CD4-positive, alpha-beta T cell treated with Interleukin-17A for 4 hours (primary cell): ENCODE measurements at regions not wholly inside any gene's neighbourhood (a gene's known extent, or its start where the extent isn't known, plus 50 kb on each side); places are given as distances from the start of the nearest gene placed in this dataset.

Source experiments
- DNase-seq: peaks from one replicate; pipeline ENCODE4 v3.0.0-alpha.2; 2020; ENCODE audit warnings: mixed read lengths

DNA sequence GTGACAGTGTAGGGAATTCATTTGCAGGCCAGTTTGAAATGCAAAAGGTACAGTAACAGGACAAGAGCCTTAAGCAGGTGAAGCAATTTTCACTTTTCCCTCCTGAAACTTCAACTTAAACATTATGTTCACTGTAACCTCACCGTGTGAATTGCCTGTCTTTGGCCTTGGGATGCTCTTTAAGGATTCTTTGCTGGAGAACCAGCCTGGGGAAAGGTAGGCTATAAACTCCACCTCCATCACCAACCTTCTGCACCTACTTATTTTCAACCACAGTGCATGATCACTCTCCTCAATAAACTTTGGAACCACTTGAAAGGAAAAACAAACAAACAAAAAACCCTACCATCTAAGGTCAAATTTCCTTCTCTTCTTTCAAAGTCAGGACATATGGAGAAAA is 300.5 kb downstream of the TLE1 start:
- DNase-seq, result no peak

DNA sequence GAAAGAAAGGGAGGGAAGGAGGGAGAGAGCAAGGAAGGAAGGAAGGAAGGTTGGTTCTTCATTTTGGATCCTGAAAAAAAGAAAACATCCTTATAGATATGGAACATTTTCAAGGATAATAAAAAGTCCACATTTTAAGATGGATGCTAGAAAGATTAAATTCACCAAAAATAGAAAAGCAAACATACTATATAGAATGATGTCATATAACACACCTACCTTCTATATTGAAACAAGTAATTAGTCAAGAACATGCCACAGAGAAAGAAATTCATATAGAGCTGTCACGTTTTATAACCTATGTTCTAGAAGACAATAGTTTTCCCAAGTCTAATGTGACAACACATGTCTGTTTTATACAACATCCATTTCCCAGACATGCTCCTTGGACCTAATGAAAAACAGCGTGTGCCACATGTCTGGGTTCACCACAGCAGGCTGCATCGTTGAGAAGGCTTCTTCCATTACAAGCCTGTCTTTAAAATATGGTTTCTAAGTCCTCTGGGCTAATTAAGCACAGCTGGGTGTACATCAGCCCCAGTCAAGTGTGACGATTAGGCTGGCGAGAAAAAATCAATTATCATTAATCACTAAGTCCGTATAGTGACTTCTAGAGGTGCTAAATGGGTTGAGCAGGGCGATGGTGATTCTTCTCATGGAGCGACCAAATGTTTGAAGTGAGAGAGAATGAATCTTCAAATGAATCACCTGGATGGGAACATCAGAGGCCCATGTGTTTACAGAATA is 301.8 kb downstream of the TLE1 start:
- DNase-seq, result no peak

DNA sequence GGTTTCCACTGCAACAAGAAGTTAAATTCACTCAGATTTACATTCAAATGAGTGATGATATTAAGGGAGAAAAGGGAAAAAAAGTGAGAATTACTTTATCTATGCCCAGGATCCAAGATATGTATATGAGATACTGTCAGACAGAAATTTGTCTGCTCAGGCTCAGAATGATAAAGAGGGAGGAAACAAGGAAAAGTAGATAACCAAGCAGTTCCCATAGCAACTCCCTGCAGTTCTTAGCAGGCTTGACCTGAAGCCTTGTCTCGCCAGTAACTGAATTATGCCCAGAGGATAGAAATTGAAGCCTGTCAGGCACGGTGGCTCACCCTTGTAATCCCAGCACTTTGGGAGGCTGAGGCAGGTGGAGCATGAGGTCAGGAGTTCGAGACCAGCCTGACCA is 304.4 kb downstream of the TLE1 start:
- DNase-seq, result no peak

DNA sequence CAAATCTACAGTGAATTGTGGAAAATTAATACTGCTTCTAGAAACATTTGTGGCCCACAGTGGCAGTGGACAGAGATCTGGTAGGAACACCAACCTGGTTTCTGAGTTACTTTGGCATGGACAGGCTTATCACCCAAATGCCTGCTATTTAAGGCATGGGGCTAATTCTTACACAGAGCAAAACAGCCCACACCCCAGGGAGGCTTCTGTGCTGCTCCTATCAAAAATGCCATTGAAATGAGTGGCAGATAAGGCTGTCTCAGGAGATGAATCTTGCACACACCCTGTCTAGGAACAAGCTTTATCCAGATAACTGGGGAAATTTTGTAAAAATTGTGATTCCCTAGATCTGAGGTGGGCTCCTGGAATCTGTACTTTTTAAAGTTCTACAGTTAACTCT is 307.1 kb downstream of the TLE1 start:
- no peak for DNase-seq

DNA sequence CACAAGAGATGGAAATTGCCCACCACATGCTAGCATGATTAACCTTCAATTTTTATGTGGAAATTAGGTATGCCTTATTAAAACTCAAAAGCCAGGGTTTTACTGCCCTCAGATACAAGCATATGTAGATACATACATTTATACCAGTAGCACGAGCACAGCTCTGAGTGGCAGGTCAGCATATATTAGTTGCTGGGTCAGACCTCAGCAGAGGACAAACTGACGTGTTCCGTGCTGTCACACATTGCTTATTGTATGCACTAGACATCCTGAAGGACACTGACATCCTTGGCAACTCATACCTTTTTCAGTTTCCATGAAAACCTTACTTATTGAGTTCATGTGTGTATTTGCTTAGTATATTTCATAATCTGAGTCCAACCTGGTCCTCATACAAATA is 307.7 kb downstream of the TLE1 start:
- no peak for DNase-seq

DNA sequence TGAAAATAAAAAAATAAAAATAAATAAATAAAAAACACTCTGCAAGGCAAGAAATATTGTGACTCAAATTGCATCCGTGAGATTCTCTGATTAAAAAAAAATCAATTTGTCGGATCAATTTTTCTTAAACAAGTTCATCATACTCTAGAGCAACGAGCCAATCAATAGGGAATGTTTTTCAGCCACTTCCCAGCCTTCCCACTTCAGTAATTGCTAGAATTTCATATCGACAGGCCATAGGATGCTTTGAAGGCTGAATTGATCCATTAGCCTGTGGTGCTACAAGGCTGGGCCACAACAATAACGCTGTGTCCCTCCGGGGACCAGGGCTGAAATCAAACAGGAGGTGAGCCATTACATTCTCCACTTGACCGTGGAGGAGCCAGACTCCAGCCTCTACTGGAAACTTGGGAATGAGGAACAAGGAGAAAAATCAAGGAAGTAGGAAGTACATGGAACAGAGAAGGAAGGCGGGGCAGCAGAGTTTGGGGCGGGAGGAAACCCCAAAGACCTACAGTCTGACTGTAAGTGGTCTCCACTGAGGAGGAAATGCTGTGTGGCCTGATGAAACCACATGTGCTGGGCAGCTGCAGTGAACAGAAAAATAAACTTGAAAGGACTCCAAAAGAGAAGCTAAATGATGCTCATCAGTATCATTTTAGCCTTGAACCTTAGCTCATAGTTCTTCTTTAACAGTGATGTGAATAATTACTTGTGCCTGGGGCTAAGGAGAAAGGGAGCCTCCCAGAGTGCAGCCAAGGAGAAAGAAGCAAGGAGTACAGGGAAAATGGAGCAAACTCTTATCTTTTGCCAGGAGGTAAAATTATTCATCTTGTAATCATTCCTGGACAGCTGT is 308.6 kb downstream of the TLE1 start:
- no peak for DNase-seq

DNA sequence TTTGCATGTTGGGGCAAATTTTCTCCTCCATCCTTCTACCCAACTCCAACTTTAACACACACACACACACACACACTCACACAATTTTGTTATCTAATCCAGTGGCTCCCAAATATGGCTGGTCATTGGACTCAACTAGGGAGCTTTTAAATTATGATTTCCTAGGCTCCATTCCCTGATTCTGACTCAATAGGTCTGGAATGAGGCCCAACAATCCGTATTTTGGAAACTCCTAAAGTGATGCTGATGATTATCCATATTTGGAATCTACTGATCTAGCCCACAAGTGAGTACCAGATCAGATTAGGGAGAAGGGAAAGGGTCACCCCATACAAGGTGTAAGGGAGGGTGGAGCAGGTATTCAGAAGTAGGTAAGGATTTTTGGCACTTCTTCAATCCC is 309.7 kb downstream of the TLE1 start:
- no peak for DNase-seq

DNA sequence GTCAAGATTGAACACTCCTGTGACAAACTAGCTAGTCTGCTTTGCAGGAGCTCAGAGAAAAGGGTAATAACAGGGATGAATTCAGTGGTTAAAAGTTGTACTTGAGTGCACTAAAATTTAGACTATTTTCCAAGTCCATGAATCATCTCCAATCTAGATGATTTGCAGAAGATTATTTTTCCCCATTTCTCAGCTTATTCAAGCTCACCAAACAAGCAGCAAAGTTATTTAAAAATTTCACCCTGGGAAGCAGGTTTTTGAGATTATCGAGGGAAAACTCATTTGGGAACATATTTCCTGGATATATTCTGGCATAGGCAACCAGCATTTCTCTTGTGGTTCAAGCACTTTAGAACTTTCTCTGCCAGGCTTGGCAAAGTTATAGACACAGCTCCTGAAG is 311.4 kb downstream of the TLE1 start:
- DNase-seq, result no peak

DNA sequence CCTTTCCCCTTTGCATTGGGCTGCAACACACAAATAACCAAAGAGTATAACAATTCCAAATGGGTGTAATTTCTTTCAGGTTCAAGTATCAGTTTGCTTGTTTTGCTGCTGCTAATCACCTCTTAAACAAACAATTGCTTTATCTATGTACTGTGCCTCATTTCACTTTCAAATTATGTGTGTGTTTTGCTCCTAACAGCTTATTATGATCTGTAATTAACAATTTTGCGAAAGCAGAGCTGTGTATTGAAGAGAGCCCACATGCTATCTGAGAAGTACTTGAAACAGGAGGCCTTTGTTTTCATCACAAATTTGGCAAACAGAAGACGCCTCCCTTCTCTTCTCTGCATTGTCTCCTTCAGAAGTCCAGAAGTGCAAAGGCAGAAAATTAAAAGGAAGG is 312.0 kb downstream of the TLE1 start:
- no peak for DNase-seq

DNA sequence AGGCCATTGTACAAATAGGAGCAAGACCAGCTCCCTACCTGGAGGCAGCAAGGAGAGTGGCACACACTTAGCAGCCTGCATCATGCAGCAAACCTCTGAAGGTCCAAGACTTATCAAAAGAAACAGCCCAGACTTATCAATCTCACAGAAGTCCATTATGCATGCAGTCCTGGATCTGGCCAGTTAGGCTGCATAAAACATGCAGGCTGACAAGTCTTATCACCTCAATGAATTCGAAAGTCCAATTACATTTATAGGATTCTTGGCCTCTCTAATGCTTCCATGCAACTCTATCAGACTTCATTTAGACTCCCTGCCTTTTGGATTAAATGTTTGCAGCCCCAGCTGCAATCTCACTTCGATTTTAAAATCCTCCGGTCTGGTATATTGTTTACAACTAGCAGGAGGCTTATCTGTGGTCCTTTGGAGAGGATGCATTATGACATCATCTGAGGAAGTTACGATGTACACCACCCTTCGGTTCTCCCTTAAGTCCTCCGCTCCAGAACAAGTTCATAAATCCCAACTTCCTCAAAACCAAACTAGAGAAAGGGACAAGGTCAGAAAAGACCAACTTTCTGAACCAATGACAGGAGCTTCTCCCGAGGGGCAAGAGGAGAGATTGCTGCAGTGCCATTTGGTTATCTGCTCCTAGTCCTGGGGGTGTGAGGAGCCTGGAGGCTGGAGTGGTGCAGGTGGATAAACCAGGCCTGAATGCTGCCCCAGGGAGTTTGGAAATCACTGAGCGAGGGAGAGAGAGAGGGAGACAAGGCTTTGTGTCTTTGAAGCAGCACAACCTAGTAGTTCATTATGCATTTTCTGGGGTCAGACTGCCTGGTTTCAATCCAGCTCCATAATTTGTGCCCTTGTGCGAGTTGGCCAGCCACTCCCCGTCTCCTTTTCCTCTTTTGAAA is 313.9 kb downstream of the TLE1 start:
- DNase-seq, result no peak

DNA sequence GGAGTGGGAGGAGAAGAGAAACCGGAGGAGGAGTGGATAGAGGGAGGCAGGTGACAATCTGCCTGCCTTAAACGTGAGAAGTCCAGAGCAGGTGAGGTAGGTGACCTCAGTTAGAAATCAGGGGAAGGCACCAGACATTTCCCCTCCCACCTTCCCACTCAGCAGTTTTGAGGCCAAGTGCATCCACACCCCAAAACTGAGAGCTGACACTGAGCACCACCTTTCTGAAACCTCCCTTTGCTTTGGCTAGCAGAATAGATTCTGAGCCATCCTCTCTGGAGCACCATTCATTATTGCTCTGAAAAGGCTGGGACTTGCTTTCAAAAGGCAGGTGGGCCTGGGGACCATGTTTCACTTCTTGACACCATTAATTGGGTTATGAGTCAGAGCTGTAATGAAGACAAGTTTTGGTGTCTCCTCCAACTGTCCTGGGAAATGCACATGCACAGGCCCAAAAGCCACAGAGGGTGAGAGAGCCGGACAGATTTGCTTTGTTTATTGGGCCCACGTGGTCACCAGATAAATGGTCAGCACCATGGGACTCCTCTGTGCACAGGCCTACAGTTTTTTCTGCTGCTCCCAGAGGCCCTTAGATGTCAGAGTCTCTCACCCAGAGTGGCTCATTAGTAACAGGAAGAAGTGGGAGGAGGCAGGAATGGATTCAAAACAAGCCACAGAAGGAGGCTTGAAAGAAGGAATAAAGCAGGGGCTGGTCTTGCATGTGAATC is 314.7 kb downstream of the TLE1 start:
- no peak for DNase-seq

DNA sequence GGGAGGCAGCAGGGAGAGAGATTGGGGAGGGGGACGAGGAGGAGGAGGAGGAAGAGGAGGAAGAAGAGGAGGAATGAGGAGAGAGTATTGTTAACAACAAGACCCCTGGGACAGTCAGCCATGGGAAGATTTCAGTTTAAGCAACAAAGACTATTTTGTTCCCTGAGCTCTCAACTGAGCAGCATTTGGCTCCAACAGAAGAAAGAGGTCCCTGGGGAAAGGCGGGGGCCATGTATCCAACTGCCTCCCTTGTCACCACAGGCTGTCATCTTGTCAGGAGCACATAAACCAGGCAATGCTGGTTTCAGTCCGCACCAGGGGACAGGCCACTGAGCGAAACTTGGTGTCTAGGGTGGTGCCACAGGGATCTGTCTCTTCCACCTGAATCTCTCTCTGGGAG is 316.1 kb downstream of the TLE1 start:
- no peak for DNase-seq

DNA sequence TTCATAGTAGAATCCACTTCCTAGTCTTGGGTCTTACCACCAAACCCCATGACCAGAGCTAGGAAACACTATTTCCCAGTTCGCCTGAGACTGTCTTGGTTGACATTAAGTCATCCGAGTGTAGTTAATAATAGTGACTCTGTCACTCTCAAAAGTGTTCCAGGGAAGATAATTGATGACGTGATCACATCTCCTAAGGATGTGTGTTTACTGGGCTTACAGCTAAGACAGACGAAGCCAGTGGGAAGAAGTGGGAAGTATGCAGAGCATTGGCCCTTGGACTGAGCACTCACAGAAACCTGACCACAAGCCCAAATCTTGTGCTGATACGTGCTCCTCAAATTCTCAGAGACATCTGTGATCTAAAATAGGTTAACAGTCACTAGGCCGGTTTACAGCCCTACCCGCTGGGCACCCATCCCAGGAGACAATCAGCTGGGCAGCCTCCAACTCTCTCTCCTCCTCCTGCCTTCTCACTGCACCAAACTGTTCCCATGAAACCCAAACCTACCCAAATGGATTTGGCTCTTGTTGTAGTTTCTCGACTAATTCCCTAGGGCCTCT is 316.6 kb downstream of the TLE1 start:
- DNase-seq, result no peak

DNA sequence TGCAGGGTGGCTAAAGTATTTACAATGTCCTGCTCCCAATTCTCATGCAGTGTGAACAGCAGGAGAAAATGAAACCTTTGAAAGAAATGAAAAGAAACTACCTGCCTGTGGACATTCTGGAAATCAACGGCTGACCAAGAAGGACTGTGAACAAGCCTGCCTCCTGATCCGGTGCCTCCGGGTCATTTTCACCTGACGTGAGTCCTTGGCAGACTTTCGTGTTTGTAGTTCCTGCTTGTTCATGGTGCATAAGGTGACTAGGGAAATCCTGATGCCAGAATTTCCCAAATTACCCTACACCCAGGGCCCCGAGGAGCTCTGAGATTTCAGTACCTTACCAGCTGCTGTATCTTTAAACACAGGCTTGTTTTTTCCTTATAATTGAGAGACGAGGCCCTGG is 317.5 kb downstream of the TLE1 start:
- no peak for DNase-seq

DNA sequence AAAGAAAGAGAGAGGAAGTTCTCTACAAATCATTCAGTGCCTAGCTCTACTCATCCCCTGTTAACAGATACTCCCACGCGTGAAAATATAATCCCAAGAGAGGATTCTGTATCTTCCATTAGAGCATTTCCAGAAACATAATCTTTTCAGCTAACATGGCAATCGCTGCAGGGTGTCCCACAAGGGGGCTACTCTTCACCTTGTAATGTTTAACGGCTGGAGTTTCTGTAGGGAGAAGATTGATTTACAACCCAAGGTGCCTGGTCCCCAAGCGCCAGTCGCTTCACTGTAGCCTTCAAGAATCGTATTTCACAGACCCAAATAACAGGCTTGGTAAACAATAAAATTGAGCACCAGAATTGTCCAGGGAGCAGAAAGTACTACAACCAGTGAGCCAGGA is 318.7 kb downstream of the TLE1 start:
- DNase-seq, result no peak

DNA sequence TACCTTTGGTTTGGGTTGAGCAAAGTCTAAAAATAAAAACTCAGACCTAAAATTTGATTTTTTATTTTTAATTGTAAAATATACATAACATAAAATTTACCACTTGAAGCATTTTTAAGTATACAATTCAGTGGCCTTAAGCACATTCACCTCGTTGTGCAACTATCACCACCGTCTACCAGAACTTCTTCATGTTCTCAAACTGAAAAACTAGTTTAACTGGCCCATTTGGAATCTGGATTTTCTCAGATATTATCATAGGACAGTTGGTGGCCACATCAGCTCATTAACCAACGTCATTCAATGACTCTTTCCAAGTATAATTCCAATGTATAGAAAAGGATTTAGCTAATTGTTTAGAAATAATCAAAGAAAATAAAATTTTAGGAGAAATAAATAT is 319.3 kb downstream of the TLE1 start:
- no peak for DNase-seq

DNA sequence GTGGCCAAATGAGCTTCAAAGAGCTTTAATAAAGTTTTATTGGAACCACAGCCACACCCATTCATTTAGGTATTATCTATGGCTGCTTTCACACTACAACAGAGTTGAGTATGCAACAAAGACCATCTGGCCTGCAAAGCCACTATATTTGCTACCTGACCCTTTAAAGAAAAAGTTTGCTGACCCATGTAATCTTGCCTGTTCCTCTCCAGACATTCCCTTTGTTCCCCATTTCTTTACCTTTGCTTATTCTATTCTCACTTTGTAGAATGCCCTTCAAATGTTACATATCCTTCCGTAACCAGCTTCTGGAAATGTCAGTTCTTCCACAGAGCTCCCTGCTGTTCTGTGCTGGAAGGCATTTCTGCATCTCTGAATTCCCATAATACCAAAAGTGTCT is 320.2 kb downstream of the TLE1 start:
- DNase-seq, result no peak

DNA sequence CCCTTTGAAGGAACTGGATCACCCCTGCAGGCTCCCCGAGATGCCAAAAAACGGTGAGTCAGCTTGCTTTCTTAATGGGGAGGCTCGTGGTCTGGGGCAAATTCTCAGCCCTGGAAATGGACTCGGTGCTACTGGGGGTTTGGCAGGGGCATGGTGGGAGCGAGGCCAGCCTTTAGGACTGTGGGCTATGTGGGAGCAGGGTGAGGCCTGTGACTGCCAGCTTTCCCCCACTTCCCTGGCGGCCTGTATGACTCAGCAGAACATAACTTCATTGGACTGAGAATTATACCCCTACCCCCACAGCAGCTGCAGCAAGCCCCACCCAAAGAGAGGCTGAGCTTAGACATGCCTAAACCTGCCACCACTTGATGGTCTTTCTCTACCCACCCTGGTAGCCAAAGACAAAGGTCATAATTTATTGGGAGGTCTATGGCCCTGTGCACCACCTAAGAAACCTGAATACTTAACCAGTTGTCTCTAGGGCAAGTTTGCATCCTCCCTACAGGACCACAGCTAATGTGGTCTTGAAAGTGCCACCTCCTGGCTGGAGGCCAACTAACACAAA is 325.3 kb downstream of the TLE1 start:
- DNase-seq, result no peak

DNA sequence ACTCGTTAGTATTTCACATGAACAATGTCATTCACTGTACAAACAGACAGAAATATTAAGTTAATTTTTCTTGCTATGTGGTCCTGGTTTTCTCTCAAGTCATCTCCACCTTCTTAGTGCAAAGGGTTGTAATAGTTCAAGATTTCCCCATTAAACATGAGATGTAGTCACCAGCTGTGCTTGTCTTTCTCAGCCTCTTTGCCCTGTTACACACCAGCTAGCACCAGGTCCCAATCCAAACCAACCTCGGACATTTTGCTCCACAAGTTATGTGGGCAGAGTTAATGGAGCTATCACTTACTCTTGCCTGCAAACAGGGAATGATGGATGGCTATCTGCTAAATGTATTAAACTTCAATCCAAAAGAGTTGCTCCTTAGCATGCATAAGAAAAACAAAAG is 328.1 kb downstream of the TLE1 start:
- no peak for DNase-seq

DNA sequence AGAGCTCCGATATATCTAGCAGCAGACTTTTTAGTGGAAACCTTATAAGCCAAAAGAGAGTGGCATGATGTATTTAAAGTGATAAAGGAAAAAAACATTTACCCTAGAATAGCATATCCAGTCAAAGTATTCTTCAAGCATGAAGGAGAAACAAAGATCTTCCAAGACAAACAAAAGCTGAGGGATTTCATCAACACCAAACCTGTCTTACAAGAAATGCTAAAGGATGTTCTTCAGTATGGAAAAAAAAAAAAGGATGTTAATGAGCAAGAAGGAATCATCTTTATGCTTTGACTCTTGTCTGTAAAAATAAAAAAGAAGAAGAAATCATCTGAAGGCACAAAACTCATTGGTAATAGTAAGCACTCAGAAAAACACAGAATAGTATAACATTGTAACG is 338.2 kb downstream of the TLE1 start:
- no peak for DNase-seq

DNA sequence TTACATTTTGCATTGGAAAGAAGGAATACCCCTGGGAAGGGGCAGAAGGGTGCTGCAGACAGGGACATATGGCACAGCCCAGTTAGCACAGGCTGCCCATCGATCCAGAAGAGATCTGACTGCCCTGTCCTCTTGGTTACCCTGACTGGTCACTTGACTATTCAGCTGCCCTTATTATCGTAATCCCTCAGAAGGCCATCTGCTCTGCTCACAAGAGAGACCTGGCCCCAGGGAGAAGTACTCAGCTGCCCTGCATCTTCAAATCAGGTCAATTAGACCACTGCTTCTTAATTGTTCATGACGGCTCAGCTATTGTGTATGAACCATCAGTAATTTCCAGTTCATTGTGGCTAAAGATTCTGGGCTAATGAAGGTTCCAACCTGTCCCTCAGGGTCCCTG is 345.0 kb downstream of the TLE1 start:
- no peak for DNase-seq

DNA sequence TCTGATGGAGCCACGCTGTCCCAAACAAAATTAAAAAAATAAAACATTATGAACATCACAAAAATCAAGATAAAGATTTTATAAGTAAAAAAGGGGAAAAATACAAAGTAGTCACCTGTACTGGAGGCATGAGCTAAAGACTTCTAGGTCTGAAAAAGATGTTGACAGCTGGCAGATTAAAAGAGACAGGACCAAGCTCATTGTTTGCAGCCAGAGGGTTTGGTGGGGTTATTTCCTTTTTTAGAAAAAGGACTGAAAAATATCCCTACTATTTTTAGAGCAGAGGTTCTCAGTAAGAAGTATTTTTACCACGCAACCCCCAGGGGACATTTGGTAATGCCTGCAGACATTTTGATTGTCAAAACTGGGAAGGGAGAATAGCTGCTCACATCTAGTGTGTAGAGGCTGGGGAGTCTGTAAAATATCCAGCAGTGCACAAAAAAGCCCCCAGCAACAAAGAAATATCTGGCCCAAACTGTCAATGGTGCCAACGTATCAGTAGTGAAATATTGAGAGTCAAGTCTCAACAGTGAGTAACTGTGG is 353.4 kb downstream of the TLE1 start:
- DNase-seq, result no peak
